ENCODE measurements at regions not wholly inside any gene's neighbourhood (a gene's known extent, or its start where the extent isn't known, plus 50 kb on each side); places are given as distances from the start of the nearest gene placed in this dataset.

- TF ChIP-seq CTCF (IDR thresholded peaks at IDR 0.05 in 4 of 5, conservative IDR thresholded peaks at IDR 0.05 in 1 of 5) (no peak), POLR2A (IDR thresholded peaks at IDR 0.05) (no peak)
Measured at GRCh38 chr5:26740182-26740581, 298.2 kb downstream of the CDH9 start.

All from gastrocnemius medialis (tissue), 4 donors.